K562 (cell line): ENCODE measurements at regions not wholly inside any gene's neighbourhood (a gene's known extent, or its start where the extent isn't known, plus 50 kb on each side); places are given as distances from the start of the nearest gene placed in this dataset.

Experiments
- ATAC-seq: fragments of 200-7000 bp; cut with Tn5 transposase; 3 replicates; pipeline ENCODE4 v1.9.1; 2020; ENCODE audit warnings: moderate library complexity
- BruUV-seq: library from RNA; stranded (reverse); fragments of 400-500 nt; replicated peaks from 2 replicates; lab custom pipeline; 2021; lab: Mats Ljungman, UMichigan
- CTCF ChIA-PET: fragments of 300-600 bp; formaldehyde crosslinking; extraction: SDS; loops from one replicate; lab custom pipeline; 2021; ENCODE audit warnings: low intra/inter-chr PET ratio; lab: Yijun Ruan, JAX
- POLR2A ChIA-PET: fragments of 300-600, 350-650 bp; sonication (Branson Sonifier 250); formaldehyde crosslinking; extraction: SDS; loops from one replicate; lab custom pipeline; 2021; ENCODE audit warnings: antibody characterized with exemption, inconsistent platforms; lab: Yijun Ruan, JAX
- DNase-seq, 4 experiments: peaks; one replicate each; pipeline versions ENCODE4 v3.0.0 to v3.0.0-alpha.2; 2011 to 2018; ENCODE audit warnings: low spot score in 3 of 4, mixed read lengths in 3 of 4; ENCODE audit errors: extremely low read depth in 1 of 4
- FAIRE-seq: peaks from 2 replicates; lab custom pipeline; 2011; peaks lifted over from hg19 to GRCh38; lab: Jason Lieb, UNC
- H2AFZ ChIP-seq: 2 replicates; pipeline ENCODE4 v1.6.0; 2011; ENCODE audit warnings: low read depth, low read length, control low read depth, inconsistent platforms
- H3K27ac ChIP-seq: fragments of 200-600 bp; 3 replicates; pipeline ENCODE4 v1.8.0; 2011; ENCODE audit warnings: low read depth, mild to moderate bottlenecking, control low read depth, inconsistent platforms, low read length, moderate library complexity, mixed read lengths; ENCODE audit errors: extremely low read depth
- H3K27me3 ChIP-seq, 2 experiments: fragments of 300-600 bp in 1 of 2; 2 replicates in 1 of 2; 3 replicates in 1 of 2; pipeline versions ENCODE4 v1.6.0 to v1.8.0; 2011; ENCODE audit warnings: inconsistent platforms in 2 of 2, low read length in 2 of 2, mild to moderate bottlenecking in 1 of 2, mixed read lengths in 1 of 2, moderate library complexity in 1 of 2; ENCODE audit not compliant: control insufficient read depth in 2 of 2, insufficient read depth in 2 of 2
- H3K36me3 ChIP-seq: fragments of 300-600 bp; 3 replicates; pipeline ENCODE4 v1.8.0; 2011; ENCODE audit warnings: mild to moderate bottlenecking, low read length, inconsistent platforms; ENCODE audit not compliant: control insufficient read depth, insufficient read depth
- H3K4me1 ChIP-seq, 2 experiments: fragments of 200-600 bp in 1 of 2; replicated peaks in 1 of 2; 2 replicates in 1 of 2; 3 replicates in 1 of 2; pipeline versions ENCODE4 v1.5.1 to v1.8.0; 2011; ENCODE audit warnings: inconsistent platforms in 2 of 2, low read length in 2 of 2, mild to moderate bottlenecking in 1 of 2, mixed read lengths in 1 of 2, moderate library complexity in 1 of 2; ENCODE audit not compliant: control insufficient read depth in 2 of 2, insufficient read depth in 2 of 2
- H3K4me2 ChIP-seq: 2 replicates; pipeline ENCODE4 v1.6.1; 2011; ENCODE audit warnings: low read length, control low read depth, inconsistent platforms, mixed read lengths; ENCODE audit not compliant: insufficient read depth
- H3K4me3 ChIP-seq: fragments of 200-600 bp; sonication (generic), shearing (Covaris generic); 2 replicates; pipeline ENCODE4 v1.5.1; 2016; ENCODE audit warnings: control low read depth, inconsistent platforms
- H3K79me2 ChIP-seq: fragments of 200-600 bp; 3 replicates; pipeline ENCODE4 v1.8.0; 2011; ENCODE audit warnings: low read length, inconsistent platforms; ENCODE audit not compliant: control insufficient read depth, insufficient read depth
- H3K9ac ChIP-seq, 2 experiments: 2 replicates each; pipeline versions ENCODE4 v1.6.0 to v1.6.1; 2011; ENCODE audit warnings: low read depth in 2 of 2, low read length in 2 of 2, control low read depth in 1 of 2, inconsistent platforms in 1 of 2, mild to moderate bottlenecking in 1 of 2, mixed read lengths in 1 of 2; ENCODE audit not compliant: insufficient read depth in 1 of 2
- H3K9me1 ChIP-seq: one replicate; pipeline ENCODE4 v1.6.0; 2011; ENCODE audit warnings: inconsistent platforms, mild to moderate bottlenecking, low read length, moderate library complexity; ENCODE audit not compliant: control insufficient read depth, insufficient read depth
- H3K9me3 ChIP-seq: replicated peaks from 2 replicates; pipeline ENCODE4 v1.5.1; 2011; ENCODE audit warnings: low read depth, low read length, inconsistent platforms; ENCODE audit not compliant: control insufficient read depth, insufficient read depth
- H4K20me1 ChIP-seq: replicated peaks from 2 replicates; pipeline ENCODE4 v1.6.1; 2011; ENCODE audit warnings: low read length, inconsistent platforms, mixed read lengths; ENCODE audit not compliant: control insufficient read depth, insufficient read depth
- E2F6 ChIP-seq, 2 experiments: IDR thresholded peaks; 2 replicates each; pipeline ENCODE4 v1.6.1; 2011; ENCODE audit warnings: borderline replicate concordance in 1 of 2, control low read depth in 1 of 2, low read depth in 1 of 2, low read length in 1 of 2, mild to moderate bottlenecking in 1 of 2, mixed read lengths in 1 of 2, moderate library complexity in 1 of 2; ENCODE audit not compliant: insufficient read depth in 1 of 2, insufficient read length in 1 of 2, poor library complexity in 1 of 2, severe bottlenecking in 1 of 2; ENCODE audit errors: extremely low read depth in 1 of 2
- KAT7 ChIP-seq: sonication (generic); formaldehyde crosslinking; IDR thresholded peaks from 2 replicates; pipeline ENCODE4 v1.8.0; 2022; ENCODE audit warnings: missing genetic modification reagents, mild to moderate bottlenecking, borderline replicate concordance
- SAP30 ChIP-seq: fragments of 200-600 bp; sonication (generic); IDR thresholded peaks from 2 replicates; pipeline ENCODE4 v1.6.1; 2012; ENCODE audit warnings: borderline replicate concordance, low read depth, mild to moderate bottlenecking, moderate library complexity, low read length, control low read depth, inconsistent platforms; ENCODE audit not compliant: insufficient read depth, poor library complexity, severe bottlenecking
- STAT6 ChIP-seq: sonication (generic); formaldehyde crosslinking; IDR thresholded peaks from 2 replicates; pipeline ENCODE4 v1.8.1; 2023; ENCODE audit warnings: mild to moderate bottlenecking, missing genetic modification reagents
- TSC22D4 ChIP-seq: fragments of 450-650 bp; IDR thresholded peaks from 2 replicates; pipeline ENCODE4 v1.6.1; 2016; ENCODE audit warnings: missing genetic modification characterization, missing biosample characterization, control low read depth
- ZBED1 ChIP-seq: IDR thresholded peaks from 2 replicates; pipeline ENCODE4 v1.6.1; 2014
- ZC3H11A ChIP-seq: IDR thresholded peaks from 2 replicates; pipeline ENCODE4 v1.6.1; 2012; ENCODE audit warnings: low read depth, low read length, improper control_type of control experiment
- in situ Hi-C: fragments of 300-500 bp; cut with MboI; formaldehyde crosslinking; loops from 4 replicates; pipeline ENCODE4 v1.15.0; 2018; ENCODE audit warnings: inconsistent platforms, mixed read lengths
- intact Hi-C: fragments of 100-400 bp; cut with micrococcal nuclease; formaldehyde crosslinking; loops from 2 replicates; pipeline ENCODE4 v1.14.2; 2022

GRCh38 chr6:56815436-56815835, 139.5 kb upstream of the BEND6 start:
- Histone ChIP-seq H3K4me2 (no peak overlapping the region), H3K9me1 (no peaks in the 10 kb centered on the region), H3K27me3 (no peaks in the 10 kb centered on the region; a peak in 1 of 5 replicates), H3K79me2 (no peaks in the 10 kb centered on the region), H3K4me1 (no peaks in the 10 kb centered on the region), H3K4me3 (no peak overlapping the region), H3K9ac (no peak overlapping the region)
- in situ Hi-C loops = no loop called here
- DNase-seq (no peak), ATAC-seq (no peak), FAIRE-seq (no peak)
- BruUV-seq = no TSS peak
- CTCF ChIA-PET = no interaction called here
- intact Hi-C loops = loop anchor here (5.0 kb wide), 1 partner anchor 37 kb away; no protein-coding TSS in a partner anchor
- POLR2A ChIA-PET = no interaction called here
- TF ChIP-seq SAP30 = no peak
- TF ChIP-seq TSC22D4 (tag) = no peak
- no peak for TF ChIP-seq E2F6 (IDR thresholded peaks at IDR 0.05; ENCODE audit: borderline replicate concordance in 1 of 2, extremely low read depth in 1 of 2, insufficient read depth in 1 of 2, insufficient read length in 1 of 2, low read depth in 1 of 2, low read length in 1 of 2, poor library complexity in 1 of 2, severe bottlenecking in 1 of 2)
- TF ChIP-seq ZC3H11A = no peak
- no peak for TF ChIP-seq ZBED1
- no peak for TF ChIP-seq KAT7 (CRISPR knock-in tag)
- TF ChIP-seq STAT6 (CRISPR knock-in tag) = no peak
- TF ChIP-seq, all 486 proteins: peak for 0
- Histone ChIP-seq H3K9me3 (no peaks in the 10 kb centered on the region), H2AFZ (no peak overlapping the region), H3K27ac (no peak overlapping the region), H4K20me1 (no peaks in the 10 kb centered on the region), H3K36me3 (no peaks in the 10 kb centered on the region)
